Stimulated activated CD8-positive, alpha-beta memory T cell treated with anti-CD3 and anti-CD28 coated beads, Interleukin-7, amount 100 ng/mL, for 24 hours (primary cell): ENCODE measurements at regions not wholly inside any gene's neighbourhood (a gene's known extent, or its start where the extent isn't known, plus 50 kb on each side); places are given as distances from the start of the nearest gene placed in this dataset.

Source experiments
- DNase-seq: peaks from one replicate; pipeline ENCODE4 v3.0.0-alpha.2; 2020; ENCODE audit warnings: low read depth

GRCh38 chr17:74051348-74051747 lies 152.1 kb upstream of the RPL38 start:
- no peak for DNase-seq

- no peak for DNase-seq
These were observed 150.3 kb upstream of the RPL38 start for GRCh38 chr17:74052993-74053711.

GRCh38 chr17:74053712-74054078 lies 149.8 kb upstream of the RPL38 start:
- DNase-seq, result no peak

- DNase-seq, result no peak
These were observed 149.2 kb upstream of the RPL38 start for GRCh38 chr17:74054249-74054648.

GRCh38 chr17:74055508-74056160 lies 147.8 kb upstream of the RPL38 start:
- DNase-seq, result no peak

- no peak for DNase-seq
These were observed 143.8 kb upstream of the RPL38 start for GRCh38 chr17:74059479-74060240.

- no peak for DNase-seq
These were observed 141.7 kb upstream of the RPL38 start for GRCh38 chr17:74061758-74062157.

- no peak for DNase-seq
These were observed 141.2 kb upstream of the RPL38 start for GRCh38 chr17:74062234-74062633.

GRCh38 chr17:74063439-74063838 lies 140.0 kb upstream of the RPL38 start:
- no peak for DNase-seq

- DNase-seq, result no peak
These were observed 133.1 kb upstream of the RPL38 start for GRCh38 chr17:74070374-74070773.

- DNase-seq, result no peak
These were observed 132.3 kb upstream of the RPL38 start for GRCh38 chr17:74070998-74071679.

- DNase-seq, result no peak
These were observed 131.1 kb upstream of the RPL38 start for GRCh38 chr17:74072340-74072739.

GRCh38 chr17:74076446-74076845 lies 127.0 kb upstream of the RPL38 start:
- no peak for DNase-seq

- DNase-seq, result no peak
These were observed 126.2 kb upstream of the RPL38 start for GRCh38 chr17:74077231-74077630.

- no peak for DNase-seq
These were observed 125.0 kb upstream of the RPL38 start for GRCh38 chr17:74078363-74078941.

- DNase-seq, result no peak
These were observed 123.8 kb upstream of the RPL38 start for GRCh38 chr17:74079537-74080300.

GRCh38 chr17:74080656-74081582 lies 122.6 kb upstream of the RPL38 start:
- no peak for DNase-seq

- no peak for DNase-seq
These were observed 120.6 kb upstream of the RPL38 start for GRCh38 chr17:74082886-74083285.

- no peak for DNase-seq
These were observed 120.2 kb upstream of the RPL38 start for GRCh38 chr17:74083321-74083720.

GRCh38 chr17:74085434-74085833 lies 118.0 kb upstream of the RPL38 start:
- DNase-seq, result no peak
